ENCODE measurements at regions not wholly inside any gene's neighbourhood (a gene's known extent, or its start where the extent isn't known, plus 50 kb on each side); places are given as distances from the start of the nearest gene placed in this dataset.

GRCh38 chr4:97105347-97106099 lies 1037.8 kb downstream of the STPG2 start (continued):
- TF ChIP-seq, protein P1, sequence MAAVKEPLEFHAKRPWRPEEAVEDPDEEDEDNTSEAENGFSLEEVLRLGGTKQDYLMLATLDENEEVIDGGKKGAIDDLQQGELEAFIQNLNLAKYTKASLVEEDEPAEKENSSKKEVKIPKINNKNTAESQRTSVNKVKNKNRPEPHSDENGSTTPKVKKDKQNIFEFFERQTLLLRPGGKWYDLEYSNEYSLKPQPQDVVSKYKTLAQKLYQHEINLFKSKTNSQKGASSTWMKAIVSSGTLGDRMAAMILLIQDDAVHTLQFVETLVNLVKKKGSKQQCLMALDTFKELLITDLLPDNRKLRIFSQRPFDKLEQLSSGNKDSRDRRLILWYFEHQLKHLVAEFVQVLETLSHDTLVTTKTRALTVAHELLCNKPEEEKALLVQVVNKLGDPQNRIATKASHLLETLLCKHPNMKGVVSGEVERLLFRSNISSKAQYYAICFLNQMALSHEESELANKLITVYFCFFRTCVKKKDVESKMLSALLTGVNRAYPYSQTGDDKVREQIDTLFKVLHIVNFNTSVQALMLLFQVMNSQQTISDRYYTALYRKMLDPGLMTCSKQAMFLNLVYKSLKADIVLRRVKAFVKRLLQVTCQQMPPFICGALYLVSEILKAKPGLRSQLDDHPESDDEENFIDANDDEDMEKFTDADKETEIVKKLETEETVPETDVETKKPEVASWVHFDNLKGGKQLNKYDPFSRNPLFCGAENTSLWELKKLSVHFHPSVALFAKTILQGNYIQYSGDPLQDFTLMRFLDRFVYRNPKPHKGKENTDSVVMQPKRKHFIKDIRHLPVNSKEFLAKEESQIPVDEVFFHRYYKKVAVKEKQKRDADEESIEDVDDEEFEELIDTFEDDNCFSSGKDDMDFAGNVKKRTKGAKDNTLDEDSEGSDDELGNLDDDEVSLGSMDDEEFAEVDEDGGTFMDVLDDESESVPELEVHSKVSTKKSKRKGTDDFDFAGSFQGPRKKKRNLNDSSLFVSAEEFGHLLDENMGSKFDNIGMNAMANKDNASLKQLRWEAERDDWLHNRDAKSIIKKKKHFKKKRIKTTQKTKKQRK (IDR thresholded peaks at IDR 0.05; ENCODE audit: low read depth, low read length), result no peak
- TF ChIP-seq TARDBP (IDR thresholded peaks at IDR 0.05; ENCODE audit: borderline replicate concordance) (no peak), MTA2 (IDR thresholded peaks at IDR 0.05; ENCODE audit: low read depth) (no peak), LARP7 (IDR thresholded peaks at IDR 0.05) (no peak), EED (IDR thresholded peaks at IDR 0.05; ENCODE audit: low read depth) (no peak), MYB (IDR thresholded peaks at IDR 0.05; ENCODE audit: borderline replicate concordance, low read depth, low read length) (no peak), ZNF207 (IDR thresholded peaks at IDR 0.05; ENCODE audit: borderline replicate concordance) (no peak), NR2F1 (conservative IDR thresholded peaks at IDR 0.05) (no peak), STAT1 (conservative IDR thresholded peaks at IDR 0.05) (no peak), ZNF274 (IDR thresholded peaks at IDR 0.05; ENCODE audit: insufficient read depth, insufficient read length) (no peak)

DNA sequence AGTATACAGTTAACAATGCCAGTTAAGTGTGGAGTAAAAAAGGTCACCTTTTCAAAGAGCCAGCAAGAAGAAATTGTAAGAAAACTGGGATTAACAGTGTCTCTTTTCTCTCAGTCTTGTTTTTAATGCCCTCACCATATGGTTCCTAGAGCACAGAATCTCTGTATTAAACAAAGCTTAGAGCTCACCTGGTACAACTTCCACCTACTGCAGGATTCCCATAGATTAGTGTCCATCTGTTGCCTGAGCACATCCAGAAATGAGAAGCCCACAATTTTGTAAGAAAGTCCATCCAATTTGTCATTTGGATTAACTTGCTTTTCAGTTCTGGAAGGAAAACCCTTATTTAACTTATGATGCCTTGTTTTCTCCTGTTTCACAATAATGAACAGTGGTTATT lies 1037.1 kb downstream of the STPG2 start:
- DNase-seq (ENCODE audit: low read depth, low spot score) (no peak), ATAC-seq (no peak), FAIRE-seq (no peak)
- Histone ChIP-seq H3K79me2 (ENCODE audit: control insufficient read depth, insufficient read depth, low read length) (no peaks in the 10 kb centered on the region), H2AFZ (ENCODE audit: control insufficient read depth, low read depth, low read length) (no peak overlapping the region), H3K4me1 (ENCODE audit: control insufficient read depth, insufficient read depth, low read length) (no peaks in the 10 kb centered on the region), H3K4me2 (ENCODE audit: control insufficient read depth, insufficient read depth) (no peak overlapping the region), H4K20me1 (ENCODE audit: control insufficient read depth, insufficient read depth) (no peaks in the 10 kb centered on the region), H3K27me3 (replicated peaks in 1 of 2; ENCODE audit: control insufficient read depth in 2 of 2, insufficient read depth in 2 of 2, low read length in 1 of 2) (no peaks in the 10 kb centered on the region), H3K9me3 (replicated peaks; ENCODE audit: control insufficient read depth, insufficient read depth, low read length) (no peaks in the 10 kb centered on the region), H3K4me3 (no peak overlapping the region), H3K27ac (ENCODE audit: control insufficient read depth, insufficient read depth) (no peak overlapping the region), H3K36me3 (ENCODE audit: control insufficient read depth in 2 of 2, insufficient read depth in 2 of 2, low read length in 1 of 2) (no peaks in the 10 kb centered on the region), H3K9ac (ENCODE audit: control insufficient read depth, insufficient read depth, low read length) (no peak overlapping the region)
- BruUV-seq (replicated peaks), result no TSS peak
- RAD21 ChIA-PET (ENCODE audit: unreplicated experiment), result no interaction called here
- CTCF ChIA-PET, result no interaction called here
- in situ Hi-C loops (cut with MboI) (no loop called here), intact Hi-C loops (cut with micrococcal nuclease; ENCODE audit: unreplicated experiment) (no loop called here)
- POLR2A ChIA-PET, result no interaction called here
- TF ChIP-seq SPI1 (IDR thresholded peaks at IDR 0.05; ENCODE audit: borderline replicate concordance, insufficient read depth, low read depth, low read length) (no peak), ZZZ3 (IDR thresholded peaks at IDR 0.05; ENCODE audit: control insufficient read depth, insufficient read length, low read depth) (no peak), FOS (IDR thresholded peaks at IDR 0.05; ENCODE audit: borderline replicate concordance, extremely low read depth, insufficient read length) (no peak)
- SMC1A ChIA-PET (ENCODE audit: uncharacterized antibody, unreplicated experiment), result no interaction called here

Data from GM12878 (cell line).